ENCODE measurements at regions not wholly inside any gene's neighbourhood (a gene's known extent, or its start where the extent isn't known, plus 50 kb on each side); places are given as distances from the start of the nearest gene placed in this dataset.
"Not testable (repeated sequence)": the region's sequence is repeated elsewhere in the genome, so short reads cannot be mapped to it uniquely, and the experiment has no call there.

- intact Hi-C loops (cut with micrococcal nuclease) = no loop called here
- ATAC-seq = no peak
- DNase-seq = no peak
Measured at GRCh38 chr2:58476556-58476955, 235.4 kb upstream of the FANCL start.

GRCh38 chr2:58475756-58476155 is 234.6 kb upstream of the FANCL start:
- intact Hi-C loops (cut with micrococcal nuclease) = no loop called here
- DNase-seq (no peak), ATAC-seq (no peak)

GRCh38 chr2:58473165-58473564 is 232.0 kb upstream of the FANCL start:
- DNase-seq (no peak), ATAC-seq (no peak)
- intact Hi-C loops (cut with micrococcal nuclease) = no loop called here

- intact Hi-C loops (cut with micrococcal nuclease) = no loop called here
- DNase-seq (no peak), ATAC-seq (no peak)
Measured at GRCh38 chr2:58466804-58467203, 225.7 kb upstream of the FANCL start.

- intact Hi-C loops (cut with micrococcal nuclease); ATAC-seq; DNase-seq: not testable (repeated sequence)
Measured at GRCh38 chr2:58466021-58466420, 224.9 kb upstream of the FANCL start.

- ATAC-seq = no peak
- intact Hi-C loops (cut with micrococcal nuclease) = no loop called here
- no peak for DNase-seq
Measured at GRCh38 chr2:58460670-58461069, 219.5 kb upstream of the FANCL start.

- ATAC-seq (no peak), DNase-seq (no peak)
- intact Hi-C loops (cut with micrococcal nuclease) = loop anchor here (5.0 to 10.0 kb wide), 2 partner anchors 542 to 695 kb away; no protein-coding TSS in a partner anchor
Measured at GRCh38 chr2:58449286-58450010, 208.3 kb upstream of the FANCL start.

GRCh38 chr2:58448845-58449244 is 207.7 kb upstream of the FANCL start:
- intact Hi-C loops (cut with micrococcal nuclease) = loop anchor here (5.0 kb wide), 1 partner anchor 542 kb away; no protein-coding TSS in a partner anchor
- DNase-seq (no peak), ATAC-seq (no peak)

- peak; percentile 58 for ATAC-seq
- DNase-seq = peak; percentile 34
- intact Hi-C loops (cut with micrococcal nuclease) = loop anchor here (5.0 kb wide), 1 partner anchor 541 kb away; no protein-coding TSS in a partner anchor
Measured at GRCh38 chr2:58448065-58448507, 207.0 kb upstream of the FANCL start.

GRCh38 chr2:58447586-58447985 is 206.5 kb upstream of the FANCL start:
- intact Hi-C loops (cut with micrococcal nuclease) = loop anchor here (5.0 kb wide), 1 partner anchor 540 kb away; no protein-coding TSS in a partner anchor
- no peak for ATAC-seq
- no peak for DNase-seq

- DNase-seq (no peak), ATAC-seq (no peak)
- intact Hi-C loops (cut with micrococcal nuclease) = no loop called here
Measured at GRCh38 chr2:58441643-58442042, 200.5 kb upstream of the FANCL start.

GRCh38 chr2:58436872-58437271 is 195.7 kb upstream of the FANCL start:
- ATAC-seq (no peak), DNase-seq (no peak)
- intact Hi-C loops (cut with micrococcal nuclease) = no loop called here

GRCh38 chr2:58435246-58435645 is 194.1 kb upstream of the FANCL start:
- intact Hi-C loops (cut with micrococcal nuclease) = no loop called here
- ATAC-seq = no peak

GRCh38 chr2:58434692-58435091 is 193.6 kb upstream of the FANCL start:
- DNase-seq (no peak), ATAC-seq (no peak)
- intact Hi-C loops (cut with micrococcal nuclease) = no loop called here

More at GRCh38 chr2:58435246-58435645, 194.1 kb upstream of the FANCL start:
- no peak for DNase-seq

GRCh38 chr2:58432491-58433170 is 191.5 kb upstream of the FANCL start:
- DNase-seq = no peak
- intact Hi-C loops (cut with micrococcal nuclease) = no loop called here
- no peak for ATAC-seq

- DNase-seq = no peak
- ATAC-seq = no peak
- intact Hi-C loops (cut with micrococcal nuclease) = no loop called here
Measured at GRCh38 chr2:58429014-58429875, 188.1 kb upstream of the FANCL start.

GRCh38 chr2:58428096-58429013 is 187.2 kb upstream of the FANCL start:
- no peak for DNase-seq
- no peak for ATAC-seq
- intact Hi-C loops (cut with micrococcal nuclease) = no loop called here

- DNase-seq (no peak), ATAC-seq (no peak)
- intact Hi-C loops (cut with micrococcal nuclease) = no loop called here
Measured at GRCh38 chr2:58427572-58428095, 186.5 kb upstream of the FANCL start.
